GM18508 (cell line): ENCODE measurements at regions not wholly inside any gene's neighbourhood (a gene's known extent, or its start where the extent isn't known, plus 50 kb on each side); places are given as distances from the start of the nearest gene placed in this dataset.
"Not testable (repeated sequence)": the region's sequence is repeated elsewhere in the genome, so short reads cannot be mapped to it uniquely, and the experiment has no call there.

Experiments
- ATAC-seq: cut with Tn5 transposase; IDR thresholded peaks from one replicate; pipeline ENCODE4 v1.9.1; 2021; ENCODE audit warnings: moderate number of reproducible peaks; ENCODE audit not compliant: insufficient read depth, unreplicated experiment

DNA sequence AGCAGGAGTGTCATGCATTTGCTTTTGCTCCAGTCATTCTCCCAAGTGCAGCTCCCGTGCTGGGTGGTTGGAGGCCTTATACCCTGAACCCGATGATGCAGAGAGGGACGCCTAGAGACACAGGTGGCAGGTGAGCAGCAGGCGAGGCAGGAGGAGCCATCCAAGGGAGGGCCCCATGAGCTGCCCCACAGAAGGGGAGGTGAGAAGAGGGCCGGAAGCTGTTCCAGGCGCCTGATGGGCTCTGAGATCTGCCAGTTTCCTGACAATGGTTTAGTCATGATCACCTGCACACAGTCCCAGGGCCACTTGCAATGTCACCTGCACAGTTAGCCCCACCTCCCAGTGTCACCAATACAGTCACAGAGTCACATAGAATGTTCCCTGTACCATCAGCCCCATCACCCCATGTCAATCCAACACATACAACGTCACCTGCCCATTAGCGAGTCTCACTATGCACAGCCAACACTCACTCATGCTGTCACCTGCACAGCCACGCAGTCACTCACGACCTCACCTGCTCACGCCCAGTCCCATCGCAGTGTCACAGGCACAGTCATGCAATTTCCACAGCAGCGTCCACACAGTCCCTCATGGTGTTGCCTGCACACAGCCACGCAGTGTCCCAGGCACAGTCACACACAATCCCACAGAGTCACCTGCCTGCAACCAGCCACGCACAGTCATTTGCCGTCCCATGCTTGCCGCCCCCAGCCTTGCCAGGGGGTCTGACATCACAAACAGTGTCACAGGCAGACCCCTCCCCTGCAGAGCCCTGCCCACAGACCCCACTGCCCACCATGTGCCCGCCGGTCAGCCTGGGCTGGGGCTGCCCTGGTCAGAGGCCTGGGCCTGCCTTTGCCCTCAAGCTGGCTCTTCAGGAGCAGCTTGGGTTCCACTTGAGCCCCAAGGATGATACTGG is 113.4 kb downstream of the LHX2 start:
- no peak for ATAC-seq

DNA sequence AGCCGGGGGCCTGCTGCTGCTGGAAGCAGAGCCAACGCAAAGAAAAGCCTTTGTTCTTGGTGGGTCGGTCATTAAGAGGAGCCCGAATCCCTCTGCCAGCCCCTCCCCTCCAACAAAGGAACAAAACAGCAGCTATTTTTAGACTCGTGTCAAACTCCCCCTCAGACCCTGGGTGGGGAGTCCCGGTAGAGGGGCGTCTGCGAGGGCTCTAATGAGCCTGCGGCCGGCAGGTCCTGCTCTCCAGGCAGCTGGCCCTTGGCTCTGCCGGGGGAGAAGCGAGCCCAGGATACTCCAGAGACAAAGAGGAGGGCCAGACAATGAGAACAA is 114.0 kb downstream of the LHX2 start:
- ATAC-seq, result no peak

DNA sequence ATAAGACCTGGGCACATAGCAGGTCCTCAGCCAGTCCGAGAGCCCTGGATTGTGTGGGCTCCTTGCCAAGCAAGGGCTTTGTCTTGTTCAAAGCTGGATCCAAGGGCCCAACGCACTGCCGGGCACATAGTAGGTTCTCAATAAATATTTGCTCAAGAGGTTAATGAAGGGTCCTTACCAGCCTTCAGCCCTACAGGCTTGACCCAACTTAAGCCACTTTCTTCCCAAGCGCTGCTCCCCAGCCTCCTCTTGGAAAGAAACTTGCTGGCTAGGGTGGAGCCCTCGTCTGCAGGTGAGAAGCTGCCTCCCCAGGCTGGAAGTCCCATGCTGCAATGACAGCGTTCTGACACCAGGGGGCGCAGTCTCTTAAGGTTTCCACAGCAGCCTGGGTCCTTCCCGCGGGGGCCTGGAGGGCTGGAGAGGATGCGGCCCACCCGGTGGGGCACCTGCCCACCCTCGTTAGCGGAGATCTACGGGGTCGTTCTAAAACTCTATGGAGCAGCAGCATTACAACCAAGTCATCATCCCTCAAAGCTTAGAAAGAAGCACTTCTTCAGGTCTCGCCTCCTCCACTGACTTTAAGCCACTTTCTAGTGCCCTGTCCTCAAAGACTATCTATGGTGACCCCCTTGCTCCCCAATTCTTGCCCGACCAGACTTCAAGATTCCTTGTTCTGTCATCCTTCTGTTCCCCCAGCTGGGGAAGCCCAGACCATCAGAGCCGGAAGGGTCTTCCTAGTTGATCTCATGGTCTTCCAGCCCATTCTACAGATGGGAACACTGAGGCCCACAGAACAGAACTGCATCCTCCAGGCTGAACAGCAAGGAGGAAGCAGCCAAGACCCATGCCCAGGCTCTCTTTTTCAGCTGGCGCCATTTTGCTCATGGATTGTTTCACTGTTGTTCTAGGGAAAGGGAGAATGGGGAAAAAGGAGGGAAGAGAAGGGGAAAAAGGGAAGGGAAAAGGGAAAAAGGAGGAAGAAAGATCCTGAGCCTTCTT is 115.4 kb downstream of the LHX2 start:
- ATAC-seq, result no peak

DNA sequence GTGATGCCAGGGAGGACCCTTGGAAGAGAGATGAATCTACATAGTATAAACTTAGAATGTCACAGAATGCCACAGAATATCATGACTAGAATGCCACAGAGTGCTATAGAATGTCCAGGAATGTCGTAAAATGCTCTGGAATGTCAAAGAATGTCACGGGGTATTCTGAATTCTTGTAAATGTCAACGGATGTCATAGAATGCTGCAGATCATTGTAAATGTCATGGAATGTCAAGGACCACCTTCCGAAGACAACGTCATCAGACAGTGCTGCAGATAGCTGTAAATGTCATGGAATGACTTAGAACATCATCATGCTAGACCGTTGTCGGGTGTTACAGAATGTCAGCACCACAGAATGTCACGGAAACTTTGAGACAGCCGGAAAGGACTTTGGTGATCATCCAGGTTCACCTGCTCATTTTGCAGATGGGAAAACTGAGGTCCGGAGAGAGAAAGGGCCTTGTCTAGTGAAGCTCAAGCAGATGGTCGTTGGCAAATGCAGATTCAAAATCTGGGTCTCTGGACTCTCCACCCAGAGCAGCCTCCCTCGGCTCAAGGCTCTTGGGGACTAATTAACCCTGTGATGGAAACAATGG is 117.1 kb downstream of the LHX2 start:
- ATAC-seq, result no peak

DNA sequence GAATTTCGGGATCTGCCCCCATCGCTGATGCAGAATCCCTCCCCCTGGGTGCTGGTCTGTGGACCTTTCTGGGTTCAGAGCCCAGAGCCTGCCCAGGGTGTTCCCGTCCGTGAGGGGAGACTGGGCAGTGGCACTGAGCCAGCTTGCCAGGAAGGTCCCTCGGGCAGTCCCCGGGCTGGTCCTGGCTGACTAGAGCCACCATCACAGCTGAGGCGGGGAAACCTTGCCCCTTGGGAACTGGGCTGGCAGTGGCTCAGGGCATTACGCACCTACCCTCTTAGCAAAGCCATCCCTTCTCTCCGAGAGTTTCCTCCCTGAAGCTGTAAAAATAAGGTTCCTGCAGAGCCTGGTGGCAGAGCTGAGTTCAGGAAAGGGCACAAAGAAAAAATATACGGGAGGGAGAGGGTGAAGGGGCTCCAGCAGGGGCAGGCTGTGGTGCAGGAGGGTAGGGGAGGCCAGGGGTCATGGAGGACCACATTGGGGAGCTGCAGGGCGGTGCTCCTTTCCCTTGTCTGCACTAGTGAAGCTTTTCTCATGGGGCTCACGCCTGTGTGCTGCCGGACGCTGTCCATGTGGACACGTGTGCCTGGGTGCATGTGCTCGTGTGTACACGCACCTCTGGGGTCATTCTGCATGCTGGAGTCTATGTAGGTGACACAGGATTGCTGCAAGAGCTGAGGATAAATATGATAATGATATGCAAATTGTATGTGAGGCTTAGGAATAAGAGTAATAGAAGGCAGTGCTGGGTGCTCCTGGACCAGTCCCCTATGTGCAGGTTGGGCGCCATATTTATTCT is 118.9 kb downstream of the LHX2 start:
- ATAC-seq, result no peak

DNA sequence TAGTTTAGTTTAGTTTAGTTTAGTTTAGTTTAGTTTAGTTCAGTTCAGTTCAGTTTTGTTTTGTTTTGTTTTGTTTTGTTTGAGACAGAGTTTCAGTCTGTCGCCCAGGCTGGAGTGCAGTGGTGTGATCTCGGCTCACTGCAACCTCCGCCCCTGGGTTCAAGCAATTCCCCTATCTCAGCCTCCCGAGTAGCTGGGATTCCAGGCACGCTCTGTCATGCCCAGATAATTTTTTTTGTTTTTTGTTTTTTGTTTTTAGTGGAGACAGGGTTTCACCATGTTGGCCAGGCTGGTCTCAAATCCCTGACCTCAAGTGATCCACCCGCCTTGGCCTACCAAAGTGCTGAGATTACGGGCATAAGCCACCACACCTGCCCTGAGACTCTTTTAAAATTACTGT is 120.0 kb downstream of the LHX2 start:
- not testable (repeated sequence) for ATAC-seq

DNA sequence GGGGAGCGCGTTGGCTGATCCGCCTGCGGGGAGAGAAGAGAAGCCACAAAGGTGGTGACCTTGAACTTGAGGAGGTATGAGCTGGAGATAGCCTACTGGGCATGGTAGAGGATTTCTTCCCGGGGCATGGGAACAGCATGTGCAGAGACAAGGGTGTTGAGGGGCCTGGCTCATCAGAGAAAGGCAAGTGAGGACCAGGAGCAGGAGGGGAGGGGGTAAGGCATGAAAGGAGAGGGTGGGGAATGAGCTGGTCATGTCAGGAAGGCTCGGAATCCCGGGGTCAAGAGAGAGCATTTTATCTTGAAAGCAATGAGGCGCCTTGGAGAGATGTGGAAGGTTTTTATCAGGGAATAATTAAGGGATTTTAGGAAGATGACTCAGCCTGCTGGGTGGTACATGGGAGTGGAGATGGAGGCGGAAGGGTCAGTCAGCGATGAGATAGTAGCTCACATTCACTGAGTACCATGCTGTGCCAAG is 121.1 kb downstream of the LHX2 start:
- ATAC-seq, result no peak

DNA sequence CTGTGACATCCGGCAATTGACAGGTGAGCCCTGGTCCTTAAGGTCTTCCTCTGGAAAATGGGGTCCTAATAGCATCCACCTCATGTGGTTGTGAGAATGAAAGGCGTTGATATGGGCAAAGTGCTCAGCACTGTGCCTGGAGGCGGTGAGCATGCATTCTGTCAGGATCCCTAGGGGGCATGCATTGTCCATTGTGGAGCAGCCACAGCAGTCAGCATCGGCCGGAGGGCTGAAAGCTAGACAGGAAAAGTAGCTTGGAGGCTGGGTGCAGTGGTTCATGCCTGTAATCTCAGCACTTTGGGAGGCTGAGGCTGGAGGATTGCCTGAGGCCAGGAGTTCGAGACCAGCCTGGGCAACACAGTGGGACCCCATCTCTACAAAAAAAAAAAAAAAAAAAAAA is 122.2 kb downstream of the LHX2 start:
- no peak for ATAC-seq

DNA sequence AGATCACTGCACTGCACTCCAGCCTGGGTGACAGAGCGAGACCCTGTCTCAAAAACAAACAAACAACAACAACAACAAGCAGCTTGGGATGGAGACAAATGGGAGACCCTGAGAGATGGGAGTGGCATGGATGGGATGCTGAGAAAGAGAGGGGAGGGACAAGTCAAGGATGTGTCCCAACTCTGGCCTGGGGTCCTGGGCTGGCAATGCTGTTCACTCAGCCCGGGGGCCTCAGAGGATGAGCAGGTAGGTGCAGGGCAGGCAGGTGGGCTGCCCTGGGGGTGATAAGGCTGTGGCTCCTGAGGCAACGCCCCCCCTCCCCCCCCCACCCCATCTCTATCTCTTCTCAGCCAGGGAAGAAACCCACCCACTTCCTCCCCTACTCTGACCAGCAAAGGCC is 123.0 kb downstream of the LHX2 start:
- no peak for ATAC-seq

DNA sequence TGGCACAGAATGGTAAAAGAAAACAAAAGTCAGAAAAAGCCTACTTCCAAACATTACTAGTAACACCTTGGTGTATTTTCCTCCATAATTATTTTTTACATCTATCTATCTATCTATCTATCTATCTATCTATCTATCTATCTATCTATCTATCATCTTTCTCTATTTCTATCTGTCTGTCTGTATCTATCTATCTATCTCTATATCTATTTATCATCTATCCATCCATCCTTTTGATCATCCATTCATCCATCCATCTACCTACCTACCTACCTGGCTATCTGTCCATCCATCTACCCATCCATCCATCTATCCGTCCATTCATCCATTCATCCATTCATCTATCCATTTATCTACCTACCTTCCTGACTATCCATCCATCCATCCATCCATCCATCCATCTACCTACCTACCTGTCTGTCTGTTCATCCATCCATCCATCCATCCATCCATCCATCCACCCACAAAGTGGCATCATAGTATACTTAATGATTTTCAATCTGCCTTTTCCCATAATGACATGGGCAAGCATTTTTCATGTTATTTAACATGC is 121.9 kb upstream of the NEK6 start:
- ATAC-seq, result no peak

DNA sequence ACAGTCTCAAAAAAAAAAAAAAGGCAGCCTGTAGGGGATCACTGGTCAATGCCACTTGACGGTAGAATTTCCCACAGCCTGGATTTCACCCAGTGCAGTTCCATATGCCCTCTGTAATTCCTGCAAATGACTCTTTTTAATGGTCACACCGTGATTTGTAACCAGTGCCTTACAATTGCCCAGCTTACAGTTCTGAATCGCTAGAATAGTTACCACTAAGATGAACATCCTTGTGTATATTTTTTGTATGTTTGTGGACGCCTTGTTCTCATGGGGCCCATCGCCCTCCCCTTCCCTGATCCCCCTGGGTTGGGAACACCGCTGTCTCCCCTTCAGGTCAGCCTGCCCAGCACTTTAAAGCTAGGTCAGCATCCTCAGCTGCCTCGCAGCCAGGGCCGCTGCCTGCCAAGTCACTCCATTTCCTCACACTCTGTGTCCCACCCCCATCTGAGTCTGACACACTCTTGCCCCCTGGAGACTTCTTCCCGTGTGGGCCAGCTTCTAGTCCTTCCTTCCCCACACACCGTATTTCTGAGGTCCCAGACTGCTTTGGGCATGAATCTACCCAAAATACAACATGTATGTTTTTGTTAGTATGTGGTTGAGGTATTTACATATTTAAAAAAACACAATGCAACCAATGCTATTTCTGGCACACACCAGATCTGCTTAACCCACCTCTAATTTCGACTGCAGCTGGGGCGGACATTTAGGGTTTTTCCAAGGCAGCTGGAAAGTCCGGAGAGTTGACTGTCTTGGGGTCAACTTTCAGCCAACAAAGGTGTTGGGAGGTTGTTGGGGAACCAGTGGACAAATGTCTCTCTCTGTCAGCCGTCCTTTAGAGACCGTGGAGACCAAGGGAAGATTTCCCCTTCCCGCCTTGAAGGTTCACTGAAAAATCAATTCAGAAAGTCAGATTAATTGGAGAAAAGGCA is 120.5 kb upstream of the NEK6 start:
- peak; percentile 55 for ATAC-seq

DNA sequence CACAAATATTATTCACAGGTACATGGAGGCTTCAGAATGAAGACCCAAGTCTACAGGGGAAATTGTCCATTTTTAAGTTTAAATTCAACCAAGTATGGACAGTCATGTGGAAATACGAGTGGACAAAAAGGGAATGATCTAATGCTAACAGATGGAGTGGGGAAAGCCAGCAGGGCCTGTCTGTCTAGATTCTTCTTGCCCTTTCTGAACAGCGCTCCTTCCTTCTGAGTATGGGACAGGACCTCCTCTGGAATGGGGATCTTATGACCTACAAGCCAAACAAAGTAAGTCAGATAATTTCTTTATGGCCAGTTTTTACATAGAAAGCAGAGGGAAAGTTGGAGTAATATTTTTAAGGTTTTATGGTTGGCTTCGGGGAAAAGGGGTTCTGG is 119.8 kb upstream of the NEK6 start:
- peak; percentile 14 for ATAC-seq

DNA sequence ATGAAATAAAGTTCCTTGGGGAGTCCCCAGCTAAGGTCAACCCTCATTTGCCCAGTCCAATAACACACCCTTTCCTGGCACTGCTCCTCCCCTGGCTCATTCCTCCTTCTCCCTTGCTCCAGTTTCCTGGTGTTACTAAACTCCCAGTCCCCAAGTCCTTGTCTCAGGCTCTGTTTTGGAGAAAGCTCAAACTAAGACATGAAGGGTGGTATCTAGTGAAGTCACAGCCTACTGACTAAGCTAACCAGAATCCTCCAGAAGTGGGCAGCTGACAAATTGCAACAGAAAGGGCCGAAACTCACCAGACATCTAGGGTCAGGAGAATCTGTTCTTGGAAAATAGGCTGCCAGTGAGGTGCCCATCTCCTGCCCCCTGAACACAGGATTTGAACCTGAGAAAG is 118.7 kb upstream of the NEK6 start:
- ATAC-seq, result no peak

DNA sequence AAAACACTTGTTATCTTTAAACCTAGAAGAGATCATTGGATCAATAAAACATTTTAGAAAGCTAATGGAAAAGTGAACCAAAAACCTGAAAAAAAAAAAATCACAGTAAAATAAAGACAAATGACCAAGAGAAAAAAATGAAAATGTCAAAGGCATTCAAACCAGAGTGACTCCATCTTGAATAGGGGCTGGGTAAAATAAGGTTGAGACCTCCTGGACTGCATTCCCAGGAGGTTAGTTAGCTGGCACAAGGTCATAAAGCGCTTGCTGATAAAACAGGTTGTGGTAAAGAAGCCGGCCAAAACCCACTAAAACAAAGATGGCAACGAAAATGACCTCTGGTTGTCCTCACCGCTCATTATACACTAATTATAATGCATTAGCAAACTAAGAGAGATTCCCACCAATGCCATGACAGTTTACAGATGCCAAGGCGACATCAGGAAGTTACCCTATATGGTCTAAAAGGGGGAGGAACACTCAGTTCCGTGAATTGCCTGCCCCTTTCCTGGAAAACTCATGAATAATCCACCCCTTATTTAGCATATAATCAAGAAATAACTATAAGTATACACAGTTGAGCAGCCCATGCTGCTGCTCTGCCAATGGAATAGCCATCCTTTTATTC is 116.7 kb upstream of the NEK6 start:
- no peak for ATAC-seq

DNA sequence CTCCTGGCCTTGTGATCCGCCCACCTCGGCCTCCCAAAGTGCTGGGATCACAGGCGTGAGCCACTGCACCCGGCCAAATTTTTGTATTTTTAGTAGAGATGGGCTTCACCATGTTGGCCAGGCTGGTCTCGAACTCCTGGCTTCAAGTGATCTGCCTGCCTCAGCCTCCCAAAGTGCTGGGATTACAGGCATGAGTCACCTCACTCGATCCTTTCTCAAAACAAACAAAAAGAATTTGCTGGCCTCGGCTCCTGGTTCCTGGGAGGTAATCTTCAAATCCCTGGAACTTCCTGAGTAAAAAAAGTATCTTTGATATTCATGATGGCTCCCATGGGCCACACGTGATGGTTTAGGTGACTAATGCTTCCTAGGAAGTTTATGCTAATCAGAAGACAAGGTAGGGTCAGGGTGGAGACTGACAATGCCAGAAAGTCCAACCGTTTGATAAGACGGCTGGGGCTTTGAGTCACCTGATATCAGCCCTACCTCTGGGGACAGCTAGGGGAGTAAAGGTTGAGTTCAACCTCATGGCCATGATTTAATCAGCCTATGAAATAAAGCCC is 113.1 kb upstream of the NEK6 start:
- not testable (repeated sequence) for ATAC-seq

DNA sequence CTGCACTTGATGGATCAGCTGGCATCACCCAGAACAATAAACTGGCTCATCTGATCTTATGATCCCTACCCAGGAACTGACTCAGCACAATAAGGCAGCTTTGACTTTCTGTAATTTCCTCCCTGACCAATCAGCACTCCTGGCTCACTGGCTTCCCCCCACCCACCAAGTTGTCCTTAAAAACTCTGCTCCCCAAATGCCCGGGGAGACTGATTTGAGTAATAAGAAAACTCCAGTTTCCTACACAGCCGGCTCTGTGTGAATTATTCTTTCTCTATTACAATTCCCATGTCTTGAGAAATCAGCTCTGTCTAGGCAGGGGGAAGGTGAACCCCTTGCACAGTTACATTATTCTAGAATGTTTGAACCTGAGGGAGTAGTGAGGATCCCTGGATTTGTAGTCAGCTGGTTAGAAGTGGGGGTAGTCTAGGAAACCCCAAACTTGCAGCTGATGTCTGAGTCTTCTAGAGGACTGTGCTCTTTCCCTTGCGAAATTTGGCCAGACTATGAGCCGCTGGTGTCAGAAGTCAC is 111.7 kb upstream of the NEK6 start:
- no peak for ATAC-seq

DNA sequence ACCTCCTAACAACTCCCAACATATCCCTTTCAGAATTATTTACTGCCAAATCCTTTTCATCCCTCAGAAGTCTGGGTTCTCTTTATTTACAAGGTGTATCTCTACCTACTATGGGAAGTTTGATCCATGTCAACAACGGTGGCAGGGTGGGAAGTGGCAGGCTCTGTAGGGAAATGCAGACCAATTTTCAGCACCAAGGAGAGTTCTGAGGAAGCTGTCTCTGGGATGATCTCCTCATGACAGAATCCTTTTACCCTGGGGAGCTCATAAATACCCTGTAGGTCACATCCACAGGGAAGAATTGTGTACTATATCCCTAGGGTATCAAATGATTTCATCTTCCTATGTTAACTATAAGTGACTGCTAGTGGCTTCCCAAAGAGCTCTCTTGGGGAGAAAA is 107.8 kb upstream of the NEK6 start:
- no peak for ATAC-seq
